Keratinocyte (primary cell): ENCODE measurements at regions not wholly inside any gene's neighbourhood (a gene's known extent, or its start where the extent isn't known, plus 50 kb on each side); places are given as distances from the start of the nearest gene placed in this dataset.

Experiments used
- DNase-seq: peaks from one replicate; pipeline ENCODE4 v3.0.0-alpha.2; 2011; ENCODE audit warnings: low read depth, missing footprints, low spot score
- FAIRE-seq: peaks from 2 replicates; lab custom pipeline; 2011; peaks lifted over from hg19 to GRCh38; lab: Jason Lieb, UNC
- H2AFZ ChIP-seq: 2 replicates; pipeline ENCODE4 v1.6.0; 2012; ENCODE audit warnings: low read length, control low read depth, inconsistent platforms; ENCODE audit not compliant: control insufficient read depth
- H3K27ac ChIP-seq: 2 replicates; pipeline ENCODE4 v1.5.1; 2011; ENCODE audit warnings: low read length; ENCODE audit not compliant: control insufficient read depth, insufficient read depth
- H3K27me3 ChIP-seq: 3 replicates; pipeline ENCODE4 v1.6.0; 2011; ENCODE audit warnings: low read length; ENCODE audit not compliant: control insufficient read depth, insufficient read depth; ENCODE audit errors: extremely low read depth
- H3K36me3 ChIP-seq, 2 experiments: 2 replicates in 1 of 2; 3 replicates in 1 of 2; pipeline ENCODE4 v1.5.1; 2011; ENCODE audit warnings: low read length in 2 of 2, mild to moderate bottlenecking in 1 of 2; ENCODE audit not compliant: control insufficient read depth in 2 of 2, insufficient read depth in 2 of 2; ENCODE audit errors: extremely low read depth in 1 of 2
- H3K4me1 ChIP-seq: 3 replicates; pipeline ENCODE4 v1.5.1; 2011; ENCODE audit warnings: low read length; ENCODE audit not compliant: control insufficient read depth, insufficient read depth; ENCODE audit errors: extremely low read depth
- H3K4me2 ChIP-seq: 3 replicates; pipeline ENCODE4 v1.6.0; 2011; ENCODE audit warnings: low read depth, low read length; ENCODE audit not compliant: control insufficient read depth, insufficient read depth; ENCODE audit errors: extremely low read depth
- H3K4me3 ChIP-seq, 3 experiments: fragments of 200-600 bp in 1 of 3; sonication (generic) in 1 of 3; 2 replicates in 2 of 3; 3 replicates in 1 of 3; pipeline ENCODE4 v1.5.1; 2011 to 2016; ENCODE audit warnings: low read length in 3 of 3, mild to moderate bottlenecking in 3 of 3, control low read depth in 2 of 3, inconsistent platforms in 1 of 3, low read depth in 1 of 3, mixed read lengths in 1 of 3, mixed run types in 1 of 3, moderate library complexity in 1 of 3; ENCODE audit not compliant: control insufficient read depth in 2 of 3, insufficient read depth in 2 of 3; ENCODE audit errors: extremely low read depth in 1 of 3
- H3K79me2 ChIP-seq: 2 replicates; pipeline ENCODE4 v1.6.0; 2012; ENCODE audit warnings: low read length; ENCODE audit not compliant: control insufficient read depth, insufficient read depth
- H3K9ac ChIP-seq: 3 replicates; pipeline ENCODE4 v1.6.0; 2011; ENCODE audit warnings: low read length; ENCODE audit not compliant: control insufficient read depth, insufficient read depth; ENCODE audit errors: extremely low read depth
- H3K9me1 ChIP-seq: 3 replicates; pipeline ENCODE4 v1.6.0; 2011; ENCODE audit warnings: low read length; ENCODE audit not compliant: control insufficient read depth, insufficient read depth; ENCODE audit errors: extremely low read depth
- H3K9me3 ChIP-seq: 2 replicates; pipeline ENCODE4 v1.5.1; 2012; ENCODE audit warnings: low read depth, low read length; ENCODE audit not compliant: control insufficient read depth
- H4K20me1 ChIP-seq: 3 replicates; pipeline ENCODE4 v1.6.0; 2011; ENCODE audit warnings: low read length; ENCODE audit not compliant: control insufficient read depth, insufficient read depth; ENCODE audit errors: extremely low read depth
- CTCF ChIP-seq, 3 experiments: IDR thresholded peaks in 1 of 3; conservative IDR thresholded peaks in 1 of 3; optimal IDR thresholded peaks in 1 of 3; 2 replicates in 2 of 3; 3 replicates in 1 of 3; pipeline versions ENCODE3 to v1.5.1; 2011; ENCODE audit warnings: low read length in 3 of 3, mild to moderate bottlenecking in 3 of 3, moderate library complexity in 2 of 3, control low read depth in 1 of 3, inconsistent platforms in 1 of 3; ENCODE audit not compliant: insufficient read depth in 2 of 3; ENCODE audit errors: extremely low read depth in 1 of 3
- EZH2 ChIP-seq: IDR thresholded peaks from one replicate; pipeline ENCODE4 v1.6.1; 2012; ENCODE audit warnings: inconsistent platforms, mild to moderate bottlenecking, low read length, moderate library complexity
- dilution Hi-C: fragments of 300-500 bp; cut with MboI; formaldehyde crosslinking; loops from one replicate; pipeline ENCODE4 v1.7.0; 2020; ENCODE audit warnings: low sequenced_read_pairs; ENCODE audit not compliant: extremely low pct_ligation_motif_present

- Histone ChIP-seq H2AFZ (no peak overlapping the region), H3K9ac (no peak overlapping the region), H3K4me3 (no peak overlapping the region), H3K9me1 (no peaks in the 10 kb centered on the region), H3K27me3 (no peaks in the 10 kb centered on the region), H3K79me2 (no peaks in the 10 kb centered on the region), H4K20me1 (no peaks in the 10 kb centered on the region), H3K36me3 (no peaks in the 10 kb centered on the region), H3K4me2 (no peak overlapping the region), H3K4me1 (no peaks in the 10 kb centered on the region), H3K9me3 (no peaks in the 10 kb centered on the region), H3K27ac (no peak overlapping the region)
- no peak for DNase-seq
- no peak for TF ChIP-seq EZH2
- no peak for TF ChIP-seq CTCF (optimal IDR thresholded peaks at IDR 0.05 in 1 of 3, IDR thresholded peaks at IDR 0.05 in 1 of 3, conservative IDR thresholded peaks at IDR 0.05 in 1 of 3; ENCODE audit: extremely low read depth in 1 of 3, insufficient read depth in 2 of 3, low read length in 3 of 3)
- dilution Hi-C loops, result no loop called here
- no peak for FAIRE-seq
Measured at GRCh38 chr5:171534043-171534895, 114.8 kb downstream of the FGF18 start.

DNA sequence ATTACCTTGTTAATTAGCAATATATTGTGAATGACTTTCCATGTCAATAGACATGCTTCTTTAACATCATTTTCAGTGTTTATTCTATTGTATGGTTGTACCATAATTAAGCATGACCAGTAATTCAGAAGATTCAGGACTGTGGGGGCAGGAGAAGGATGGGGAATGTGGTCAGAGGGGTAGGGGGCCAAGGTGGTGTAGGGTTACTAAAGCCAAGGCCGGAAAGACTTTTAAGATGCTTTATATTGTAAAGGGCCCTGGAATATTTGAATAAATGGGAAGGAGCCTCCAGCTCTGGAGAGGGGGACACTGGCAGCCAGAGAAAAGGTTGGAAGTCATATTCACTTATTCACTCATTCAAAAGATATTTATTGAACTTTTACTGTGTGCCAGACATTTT is 115.7 kb downstream of the FGF18 start:
- FAIRE-seq (no peak), DNase-seq (no peak)
- dilution Hi-C loops, result no loop called here
- H3K27ac ChIP-seq, result no peak overlapping the region
- H3K9me1 ChIP-seq, result no peaks in the 10 kb centered on the region
- no peaks in the 10 kb centered on the region for H3K36me3 ChIP-seq
- no peaks in the 10 kb centered on the region for H3K4me1 ChIP-seq
- H4K20me1 ChIP-seq, result no peaks in the 10 kb centered on the region
- no peak overlapping the region for H3K4me3 ChIP-seq
- H3K27me3 ChIP-seq, result no peaks in the 10 kb centered on the region
- no peak overlapping the region for H3K4me2 ChIP-seq
- no peak for TF ChIP-seq CTCF (optimal IDR thresholded peaks at IDR 0.05 in 1 of 3, IDR thresholded peaks at IDR 0.05 in 1 of 3, conservative IDR thresholded peaks at IDR 0.05 in 1 of 3; ENCODE audit: extremely low read depth in 1 of 3, insufficient read depth in 2 of 3, low read length in 3 of 3)
- TF ChIP-seq EZH2, result no peak
- no peaks in the 10 kb centered on the region for H3K79me2 ChIP-seq
- H2AFZ ChIP-seq, result no peak overlapping the region
- H3K9me3 ChIP-seq, result no peaks in the 10 kb centered on the region
- no peak overlapping the region for H3K9ac ChIP-seq
